SK-N-SH treated with all-trans-retinoic acid at 6 μM for 48 hours (cell line): ENCODE measurements at regions not wholly inside any gene's neighbourhood (a gene's known extent, or its start where the extent isn't known, plus 50 kb on each side); places are given as distances from the start of the nearest gene placed in this dataset.
"Not testable (repeated sequence)": the region's sequence is repeated elsewhere in the genome, so short reads cannot be mapped to it uniquely, and the experiment has no call there.

Experiments used
- ATAC-seq: fragments of 200-7000 bp; cut with Tn5 transposase; 3 replicates; pipeline ENCODE4 v1.9.1; 2020; ENCODE audit warnings: mild to moderate bottlenecking, moderate library complexity
- ARNTL ChIP-seq: fragments of 450-650 bp; formaldehyde crosslinking; IDR thresholded peaks from 2 replicates; pipeline ENCODE4 v1.5.0; 2020; ENCODE audit warnings: low read depth, mild to moderate bottlenecking, moderate library complexity, borderline replicate concordance
- CREB5 ChIP-seq: fragments of 250-450 bp; sonication (Bioruptor Pico); IDR thresholded peaks from 2 replicates; pipeline ENCODE4 v1.5.1; 2020; ENCODE audit warnings: low read depth, mild to moderate bottlenecking, moderate library complexity
- CSDC2 ChIP-seq: fragments of 250-450 bp; sonication (Bioruptor Pico); IDR thresholded peaks from 2 replicates; pipeline ENCODE4 v1.5.0; 2020; ENCODE audit warnings: mild to moderate bottlenecking, moderate library complexity
- CSRNP3 ChIP-seq: fragments of 250-450 bp; sonication (Bioruptor Pico); IDR thresholded peaks from 2 replicates; pipeline ENCODE4 v1.5.1; 2021; ENCODE audit warnings: mild to moderate bottlenecking, moderate library complexity
- ESRRG ChIP-seq: fragments of 250-450 bp; sonication (Bioruptor Pico); IDR thresholded peaks from 2 replicates; pipeline ENCODE4 v1.6.1; 2021; ENCODE audit warnings: mild to moderate bottlenecking
- GLIS3 ChIP-seq: fragments of 250-450 bp; sonication (Bioruptor Pico); IDR thresholded peaks from 2 replicates; pipeline ENCODE4 v1.5.0; 2020; ENCODE audit warnings: mild to moderate bottlenecking, moderate library complexity
- ISL1 ChIP-seq: fragments of 250-450 bp; sonication (Bioruptor Pico); IDR thresholded peaks from 2 replicates; pipeline ENCODE4 v2.1.2; 2022; ENCODE audit warnings: mild to moderate bottlenecking, moderate library complexity
- OSR1 ChIP-seq: fragments of 250-450 bp; sonication (Bioruptor Pico); IDR thresholded peaks from 2 replicates; pipeline ENCODE4 v1.8.0; 2022; ENCODE audit warnings: moderate library complexity, mild to moderate bottlenecking, inconsistent platforms
- PATZ1 ChIP-seq: fragments of 250-450 bp; sonication (Bioruptor Pico); IDR thresholded peaks from 2 replicates; pipeline ENCODE4 v1.8.0; 2020; ENCODE audit warnings: mild to moderate bottlenecking, moderate library complexity, borderline replicate concordance
- POU6F1 ChIP-seq: fragments of 250-450 bp; sonication (Bioruptor Pico); IDR thresholded peaks from 2 replicates; pipeline ENCODE4 v1.8.0; 2021; ENCODE audit warnings: low read depth, mild to moderate bottlenecking, moderate library complexity, borderline replicate concordance
- PPARA ChIP-seq: fragments of 250-450 bp; sonication (Bioruptor Pico); IDR thresholded peaks from 2 replicates; pipeline ENCODE4 v1.5.0; 2020; ENCODE audit warnings: mild to moderate bottlenecking, borderline replicate concordance
- SNAI2 ChIP-seq: fragments of 250-450 bp; sonication (Bioruptor Pico); IDR thresholded peaks from 2 replicates; pipeline ENCODE4 v1.5.0; 2020; ENCODE audit warnings: mild to moderate bottlenecking, moderate library complexity
- TCF4 ChIP-seq: fragments of 250-450 bp; sonication (Bioruptor Pico); IDR thresholded peaks from 2 replicates; pipeline ENCODE4 v1.8.0; 2021; ENCODE audit warnings: mild to moderate bottlenecking, moderate library complexity, borderline replicate concordance
- TOX ChIP-seq: fragments of 250-450 bp; sonication (Bioruptor Pico); IDR thresholded peaks from 2 replicates; pipeline ENCODE4 v1.8.0; 2021; ENCODE audit warnings: mild to moderate bottlenecking, moderate library complexity, borderline replicate concordance
- TSHZ2 ChIP-seq: fragments of 250-450 bp; sonication (Bioruptor Pico); IDR thresholded peaks from 2 replicates; pipeline ENCODE4 v1.5.0; 2020; ENCODE audit warnings: mild to moderate bottlenecking, moderate library complexity
- ZFP3 ChIP-seq: fragments of 250-450 bp; sonication (Bioruptor Pico); IDR thresholded peaks from 2 replicates; pipeline ENCODE4 v1.5.0; 2020; ENCODE audit warnings: mild to moderate bottlenecking, moderate library complexity
- ZFP30 ChIP-seq: fragments of 450-650 bp; formaldehyde crosslinking; IDR thresholded peaks from 2 replicates; pipeline ENCODE4 v1.5.0; 2022; ENCODE audit warnings: mild to moderate bottlenecking, moderate library complexity
- ZNF70 ChIP-seq: fragments of 450-650 bp; formaldehyde crosslinking; IDR thresholded peaks from 2 replicates; pipeline ENCODE4 v1.5.0; 2020; ENCODE audit warnings: mild to moderate bottlenecking, moderate library complexity

- ATAC-seq = no peak
- TF ChIP-seq CSRNP3 (no peak), ISL1 (CRISPR knock-in tag) (no peak), ESRRG (no peak)
Measured at GRCh38 chr11:109062871-109063270, 359.1 kb upstream of the C11orf87 start.

GRCh38 chr11:109064618-109065311 lies 357.2 kb upstream of the C11orf87 start:
- not testable (repeated sequence) for ATAC-seq

- ATAC-seq = no peak
- no peak for TF ChIP-seq TOX
- no peak for TF ChIP-seq ZFP30 (CRISPR knock-in tag)
- TF ChIP-seq CSDC2 (CRISPR knock-in tag) = no peak
- TF ChIP-seq TSHZ2 (CRISPR knock-in tag) = no peak
- TF ChIP-seq GLIS3 (CRISPR knock-in tag) = no peak
- no peak for TF ChIP-seq ESRRG
- TF ChIP-seq ARNTL (CRISPR knock-in tag) = no peak
- no peak for TF ChIP-seq ZNF70 (CRISPR knock-in tag)
- no peak for TF ChIP-seq OSR1 (CRISPR knock-in tag)
- no peak for TF ChIP-seq ZFP3 (CRISPR knock-in tag)
- no peak for TF ChIP-seq PPARA (CRISPR knock-in tag)
Measured at GRCh38 chr11:109071262-109071661, 350.7 kb upstream of the C11orf87 start.

- peak; percentile 65 for ATAC-seq
Measured at GRCh38 chr11:109071712-109072524, 350.1 kb upstream of the C11orf87 start.

More at GRCh38 chr11:109071712-109072524, 350.1 kb upstream of the C11orf87 start:
- TF ChIP-seq ISL1 (CRISPR knock-in tag) (no peak), PATZ1 (CRISPR knock-in tag) (no peak), CREB5 (CRISPR knock-in tag) (no peak), POU6F1 (CRISPR knock-in tag) (no peak), CSRNP3 (no peak), TOX (no peak), ZNF70 (CRISPR knock-in tag) (no peak), TCF4 (CRISPR knock-in tag) (no peak), SNAI2 (CRISPR knock-in tag) (no peak)
- TF ChIP-seq, all 23 proteins: peak for 0
